Right lung (tissue), 2 donors: ENCODE measurements at regions not wholly inside any gene's neighbourhood (a gene's known extent, or its start where the extent isn't known, plus 50 kb on each side); places are given as distances from the start of the nearest gene placed in this dataset.

Experiments
- DNase-seq, 2 donors: peaks; one replicate each; pipeline ENCODE4 v3.0.0-alpha.2; 2013

GRCh38 chr11:15880291-15880690 is 476.1 kb downstream of the SOX6 start:
- no peak for DNase-seq

- DNase-seq = peak; percentile 30 to 40
Observed at GRCh38 chr11:15882876-15883454, 473.4 kb downstream of the SOX6 start.

DNA sequence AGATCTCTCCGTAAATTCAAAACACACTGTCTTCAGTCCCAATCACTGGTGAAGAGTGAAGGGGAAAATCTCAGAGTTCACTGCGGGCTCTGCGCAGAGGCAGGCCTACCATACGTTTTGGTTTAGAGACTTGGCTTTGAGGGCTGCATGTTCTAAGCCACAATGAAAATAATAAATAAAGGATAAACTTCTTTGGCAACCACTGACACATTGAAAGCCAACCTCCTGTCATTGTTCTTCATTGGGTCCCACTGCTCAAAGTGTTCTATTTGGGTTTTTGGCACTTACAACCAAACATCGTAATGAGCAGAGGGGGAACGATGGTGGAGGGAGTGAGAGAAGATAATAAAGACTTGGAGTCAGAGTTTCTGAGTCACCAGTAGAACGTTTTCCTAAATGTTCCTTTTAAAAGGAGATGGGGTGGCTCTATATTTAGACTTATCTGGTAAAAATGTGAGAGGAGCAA is 472.9 kb downstream of the SOX6 start:
- peak; percentile 46 to 52 for DNase-seq

GRCh38 chr11:15884141-15884540 is 472.2 kb downstream of the SOX6 start:
- DNase-seq = no peak

GRCh38 chr11:15884777-15885540 is 471.4 kb downstream of the SOX6 start:
- no peak for DNase-seq

DNA sequence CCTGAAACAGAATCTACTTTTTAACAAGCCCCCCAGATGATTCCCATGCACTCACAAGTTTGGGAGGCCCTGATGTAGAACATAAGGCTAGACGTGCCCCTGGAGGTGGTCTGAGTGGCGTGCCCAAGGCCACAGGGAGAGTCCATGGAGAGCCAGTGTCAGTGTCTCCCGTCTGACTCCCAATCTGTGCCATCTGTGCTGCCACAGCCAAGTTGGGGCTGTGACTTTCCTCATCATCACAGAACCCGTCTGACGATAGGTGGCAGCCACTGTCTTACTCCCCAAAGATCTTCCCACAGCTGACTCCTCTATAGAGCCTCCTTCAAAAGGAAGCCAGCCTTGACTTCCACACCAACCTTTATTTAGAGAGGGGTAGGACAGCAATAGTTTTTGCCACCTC is 470.5 kb downstream of the SOX6 start:
- DNase-seq = no peak

- no peak for DNase-seq
Observed at GRCh38 chr11:15886299-15886698, 470.0 kb downstream of the SOX6 start.

GRCh38 chr11:15886866-15887265 is 469.5 kb downstream of the SOX6 start:
- DNase-seq = no peak

DNA sequence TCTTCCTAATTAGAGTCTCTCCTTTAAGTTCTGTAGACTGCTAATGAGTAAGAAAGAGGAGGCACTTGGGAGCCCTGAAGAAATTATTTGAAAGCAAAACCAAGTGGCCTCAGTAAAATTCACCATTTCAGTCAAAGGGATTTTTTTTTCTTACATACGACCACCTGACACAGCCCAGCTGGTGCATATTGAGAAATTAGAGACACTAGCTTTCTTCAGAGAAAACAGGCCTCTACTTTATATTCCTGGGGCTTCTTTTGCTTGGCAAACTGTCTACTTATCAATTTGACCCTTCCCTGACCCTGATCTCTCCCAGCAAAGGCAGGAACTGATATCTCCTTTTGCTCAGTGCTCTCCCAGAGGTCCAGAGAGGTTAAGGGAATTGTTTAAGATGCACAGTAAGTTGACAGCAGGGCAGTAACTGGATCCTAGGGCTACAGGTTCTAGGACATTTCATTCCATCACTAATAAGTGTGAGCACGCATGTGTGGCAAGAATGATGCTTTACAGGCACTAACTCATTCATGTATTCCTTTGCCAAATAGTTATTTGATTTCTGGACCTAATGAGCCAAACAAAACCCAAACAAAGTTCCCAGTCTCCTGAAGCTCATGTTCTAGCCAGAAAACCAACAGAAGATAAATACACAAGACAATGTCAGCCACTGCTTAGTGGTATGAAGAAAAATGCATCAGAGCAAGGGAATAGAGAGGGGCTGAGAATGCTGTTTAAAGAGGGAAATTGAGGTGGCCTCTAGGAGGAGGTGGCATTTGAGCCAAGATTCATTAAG is 467.6 kb downstream of the SOX6 start:
- no peak for DNase-seq

GRCh38 chr11:15889363-15890030 is 466.8 kb downstream of the SOX6 start:
- no peak for DNase-seq

- DNase-seq = no peak
Observed at GRCh38 chr11:15890031-15890713, 466.2 kb downstream of the SOX6 start.

DNA sequence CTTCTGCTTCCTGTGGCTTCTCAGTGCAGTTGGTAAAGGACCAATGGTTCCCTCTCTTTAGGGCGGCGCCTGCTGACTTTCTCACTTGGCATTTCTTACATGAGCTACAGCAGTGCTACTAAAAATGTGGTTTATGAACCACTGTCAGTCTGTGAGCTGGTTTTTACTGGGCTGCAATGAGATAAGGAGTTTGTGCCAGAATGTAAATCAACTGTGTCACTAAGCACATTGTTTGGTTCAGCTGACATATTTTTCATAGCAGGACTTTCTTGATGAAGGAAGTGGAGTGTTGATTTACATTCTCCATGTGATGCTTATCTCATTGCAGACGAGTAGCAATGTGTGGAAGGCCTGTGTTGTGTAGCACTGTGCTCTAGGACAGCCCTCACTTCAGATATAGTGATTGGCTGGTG is 463.3 kb downstream of the SOX6 start:
- no peak for DNase-seq

DNA sequence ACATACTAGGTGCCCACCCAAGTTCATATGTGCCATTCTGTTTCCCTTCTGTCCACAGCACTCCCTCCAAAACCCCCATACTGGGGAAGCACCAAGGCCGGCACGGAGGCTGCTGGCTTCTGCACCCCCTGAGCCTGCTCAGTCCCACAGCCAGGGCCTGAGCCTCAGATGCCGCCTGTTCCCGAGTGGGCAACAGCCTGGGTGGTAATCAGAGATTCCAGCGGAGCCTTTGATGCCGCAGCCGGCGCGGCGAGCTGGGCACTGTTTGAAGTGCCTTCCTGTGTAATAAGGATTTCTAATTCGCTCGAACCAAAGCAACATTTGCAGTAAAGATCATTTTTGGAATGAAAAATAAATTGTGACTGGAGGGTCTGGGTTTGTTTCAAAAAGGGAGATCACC is 460.3 kb downstream of the SOX6 start:
- DNase-seq = no peak

DNA sequence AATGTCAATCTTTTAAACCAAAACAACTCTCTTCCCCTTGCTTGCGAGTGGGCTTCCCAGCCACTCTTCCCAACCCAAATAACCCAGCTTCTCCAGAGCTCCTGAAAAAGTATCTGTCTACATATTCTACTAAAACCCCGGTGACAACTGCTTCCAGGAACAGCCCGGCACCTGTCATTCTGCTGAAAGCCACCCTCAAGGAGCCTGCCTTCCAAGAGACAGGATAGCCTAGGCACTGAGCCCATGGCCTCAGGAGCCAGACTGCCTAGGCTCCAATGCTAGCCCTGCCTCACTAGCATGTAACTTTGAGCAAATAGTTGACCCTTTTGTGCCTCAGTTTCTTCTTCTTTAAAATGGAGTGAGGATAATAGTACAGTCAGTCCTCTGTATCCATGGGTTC is 459.8 kb downstream of the SOX6 start:
- DNase-seq = no peak

DNA sequence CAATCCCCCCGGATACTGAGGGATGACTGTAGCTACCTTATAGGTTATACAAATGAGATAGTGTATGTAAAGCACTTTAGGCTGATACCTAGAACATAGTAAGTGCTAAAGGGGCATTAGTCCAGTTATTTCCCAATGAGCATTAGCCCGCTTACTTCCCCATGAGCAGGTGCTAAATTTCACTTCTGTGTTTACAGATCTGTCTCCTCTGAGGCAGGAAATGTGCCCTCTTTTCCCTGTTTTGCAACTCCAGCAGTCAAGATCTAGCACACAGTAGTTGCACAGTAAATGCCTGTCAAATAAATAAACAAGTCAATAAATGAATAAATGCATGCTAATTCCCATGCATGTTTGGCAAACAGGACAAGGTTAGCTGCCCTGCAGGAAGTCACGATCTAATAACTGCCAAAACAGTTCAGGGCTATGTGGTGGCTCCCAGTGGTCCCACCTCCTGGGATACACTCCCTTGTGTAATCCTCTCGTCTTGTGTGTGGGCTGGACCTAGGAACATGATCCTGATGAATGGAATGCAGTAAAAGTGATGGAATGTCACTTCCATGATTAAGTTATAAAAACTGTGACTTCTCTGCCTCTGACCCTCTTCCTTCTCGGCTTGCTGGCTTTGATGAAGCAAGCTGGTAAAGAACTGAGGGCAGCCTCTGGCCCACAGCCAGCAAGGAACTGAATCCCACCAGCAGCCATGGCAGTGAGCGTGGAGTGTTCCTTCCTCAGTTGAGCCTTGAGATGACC is 459.0 kb downstream of the SOX6 start:
- no peak for DNase-seq

DNA sequence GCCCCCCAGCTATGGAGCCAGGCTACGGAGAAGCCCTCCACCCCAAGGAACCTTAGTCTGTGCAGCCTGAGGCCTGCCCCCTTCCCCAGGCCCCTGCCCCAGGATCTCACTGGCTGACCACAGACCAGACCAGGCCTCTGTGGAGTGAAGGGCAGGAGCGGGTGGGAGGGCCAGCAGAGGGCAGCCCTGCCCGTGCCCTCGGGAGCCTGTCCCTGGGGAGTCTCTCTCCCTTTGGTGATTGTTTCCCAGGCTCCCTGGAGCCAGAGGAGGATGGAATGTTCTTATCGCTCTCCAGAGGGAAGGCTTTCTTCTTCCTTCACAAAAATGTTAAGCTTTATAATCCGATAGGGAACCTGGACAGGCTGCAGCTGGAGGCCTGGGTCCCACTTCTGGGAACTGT is 455.3 kb downstream of the SOX6 start:
- no peak for DNase-seq

DNA sequence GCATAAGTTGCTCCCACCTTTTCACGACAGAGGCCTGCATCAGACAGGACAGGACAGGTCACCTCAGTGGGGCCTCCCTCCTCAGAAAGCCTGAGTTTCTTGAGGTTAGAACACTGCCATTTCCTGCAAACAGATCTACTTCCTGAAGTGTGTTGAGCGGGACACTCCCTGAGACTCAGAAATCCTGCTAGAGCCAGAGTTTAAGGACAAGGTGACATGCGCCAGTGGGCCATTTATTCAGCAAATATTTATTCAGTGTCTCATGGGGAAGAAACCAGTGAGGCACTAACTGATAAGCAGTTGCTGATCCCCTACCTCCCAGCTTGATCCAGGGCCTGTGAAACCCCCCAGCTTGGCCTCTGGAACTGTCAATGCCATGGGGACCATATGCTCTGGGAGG is 454.6 kb downstream of the SOX6 start:
- DNase-seq = no peak

DNA sequence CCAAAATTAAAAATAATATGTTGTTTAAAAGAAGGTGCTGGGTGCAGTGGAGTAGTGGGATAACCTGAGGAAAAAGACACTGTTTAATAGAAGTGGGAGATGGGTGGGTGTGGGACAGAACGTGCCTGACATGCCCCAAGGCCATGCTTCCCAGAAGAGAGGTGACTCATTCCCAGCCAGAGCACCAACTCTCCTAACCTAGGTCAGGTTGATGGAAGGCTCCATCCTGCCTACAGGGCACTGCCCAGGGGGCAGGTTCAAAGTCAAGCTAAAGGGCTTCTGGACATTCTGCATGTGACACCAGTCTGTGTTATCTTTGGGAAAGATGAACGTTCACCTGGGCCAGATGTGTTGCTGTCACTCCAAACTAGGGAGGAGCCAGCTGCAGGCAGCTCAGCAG is 453.1 kb downstream of the SOX6 start:
- DNase-seq = no peak

DNA sequence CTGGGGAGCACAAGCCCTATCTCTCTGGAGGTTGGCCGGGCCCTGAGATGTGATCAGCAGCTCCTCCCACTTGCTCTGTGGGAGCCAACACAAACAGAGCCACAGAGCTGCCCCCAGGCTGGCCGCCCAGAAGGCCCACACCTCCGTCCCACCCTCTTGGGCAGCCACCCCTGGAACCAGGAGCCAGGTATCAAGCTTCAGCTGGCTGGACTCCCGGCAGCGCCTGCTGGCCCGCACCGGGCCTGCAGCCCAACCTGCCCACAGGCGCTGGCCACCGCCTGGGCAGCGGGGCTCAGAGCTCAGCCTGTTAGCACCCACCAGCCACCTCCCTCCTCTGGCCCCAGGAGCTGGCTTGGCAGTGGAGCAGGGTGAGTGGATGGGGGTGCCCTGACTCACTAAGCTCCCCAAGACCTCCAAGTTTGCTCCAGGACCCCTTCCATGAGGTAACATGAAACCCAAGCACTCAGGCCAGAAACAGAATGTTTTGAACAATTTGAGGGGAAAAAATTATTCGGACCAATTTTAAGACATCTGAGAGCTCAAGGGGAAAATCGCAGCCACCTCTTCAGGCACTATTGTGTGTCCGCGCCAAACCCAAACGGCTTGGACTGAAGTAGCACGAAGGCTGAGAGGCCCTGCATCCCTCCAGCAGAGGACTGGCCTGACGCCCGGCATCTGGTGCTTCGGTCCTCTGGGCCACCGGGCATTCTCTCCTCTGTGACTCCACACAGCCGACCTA is 450.8 kb downstream of the SOX6 start:
- DNase-seq = no peak

DNA sequence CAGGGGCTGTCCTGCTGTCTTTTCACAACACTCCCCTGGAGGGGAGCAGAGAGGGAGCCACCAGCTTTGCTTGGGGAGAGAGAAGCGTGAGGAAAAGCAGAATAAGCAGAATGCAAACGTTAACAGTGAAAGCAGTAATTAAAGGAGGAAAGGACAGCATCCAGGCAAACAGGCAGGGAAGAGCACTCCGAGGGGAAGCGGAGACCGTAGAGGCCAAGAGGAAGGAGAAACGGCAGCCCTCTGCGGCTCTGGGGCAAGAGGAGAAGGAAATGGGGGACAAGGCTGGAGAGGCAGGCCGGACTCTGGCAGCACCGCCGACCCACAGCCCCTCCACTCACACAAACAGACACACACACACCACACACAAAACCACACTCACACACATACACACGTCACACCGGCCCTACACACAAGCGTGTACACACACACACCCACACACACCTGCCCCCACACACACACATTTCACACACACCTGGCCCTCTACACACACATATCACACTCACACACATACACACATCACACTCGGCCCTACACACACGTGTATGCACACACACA is 449.8 kb downstream of the SOX6 start:
- DNase-seq = no peak
